Choroid plexus epithelial cell (primary cell): ENCODE measurements at regions not wholly inside any gene's neighbourhood (a gene's known extent, or its start where the extent isn't known, plus 50 kb on each side); places are given as distances from the start of the nearest gene placed in this dataset.
A peak's percentile ranks its signal among the peaks of the same experiment; 100 is the strongest.

Experiments used
- DNase-seq: peaks from one replicate; pipeline ENCODE4 v3.0.0-alpha.2; 2010; ENCODE audit warnings: low read depth
- H3K4me3 ChIP-seq: 2 replicates; pipeline ENCODE4 v1.5.1; 2011; ENCODE audit warnings: low read depth, mild to moderate bottlenecking, control low read depth, low read length, moderate library complexity
- TF ChIP-seq, protein P1 (sequence below): conservative IDR thresholded peaks from 2 replicates; pipeline ENCODE4 v1.5.1; 2011; ENCODE audit warnings: low read depth, mild to moderate bottlenecking, control low read depth, inconsistent platforms, low read length, moderate library complexity

DNA sequence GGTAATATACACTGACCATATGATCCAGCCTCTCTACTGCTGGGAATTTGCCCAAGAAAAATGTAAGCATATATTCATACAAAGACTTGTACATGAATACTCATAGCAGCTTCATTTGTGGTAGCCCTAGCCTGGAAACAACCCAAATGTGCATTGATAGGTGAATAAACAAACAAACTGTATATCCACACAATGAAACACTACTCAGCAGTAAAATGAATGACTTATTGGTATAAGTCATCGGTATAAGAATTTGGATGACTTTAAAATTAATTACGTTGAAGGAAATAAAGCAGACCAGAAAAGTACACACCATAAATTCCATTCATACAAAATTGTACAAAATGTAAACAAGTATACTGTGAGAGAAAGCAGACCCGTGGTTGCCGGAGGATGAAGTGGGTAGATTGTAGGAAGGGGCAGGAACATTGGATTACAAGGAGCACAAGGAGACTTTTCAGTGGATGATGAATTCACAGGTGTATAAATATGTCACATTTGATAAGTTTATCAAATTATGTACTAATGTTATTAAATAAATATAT, 376.7 kb downstream of the TDRD15 start:
- H3K4me3 ChIP-seq: no peak overlapping the region
- no peak for DNase-seq
- TF ChIP-seq, protein P1, sequence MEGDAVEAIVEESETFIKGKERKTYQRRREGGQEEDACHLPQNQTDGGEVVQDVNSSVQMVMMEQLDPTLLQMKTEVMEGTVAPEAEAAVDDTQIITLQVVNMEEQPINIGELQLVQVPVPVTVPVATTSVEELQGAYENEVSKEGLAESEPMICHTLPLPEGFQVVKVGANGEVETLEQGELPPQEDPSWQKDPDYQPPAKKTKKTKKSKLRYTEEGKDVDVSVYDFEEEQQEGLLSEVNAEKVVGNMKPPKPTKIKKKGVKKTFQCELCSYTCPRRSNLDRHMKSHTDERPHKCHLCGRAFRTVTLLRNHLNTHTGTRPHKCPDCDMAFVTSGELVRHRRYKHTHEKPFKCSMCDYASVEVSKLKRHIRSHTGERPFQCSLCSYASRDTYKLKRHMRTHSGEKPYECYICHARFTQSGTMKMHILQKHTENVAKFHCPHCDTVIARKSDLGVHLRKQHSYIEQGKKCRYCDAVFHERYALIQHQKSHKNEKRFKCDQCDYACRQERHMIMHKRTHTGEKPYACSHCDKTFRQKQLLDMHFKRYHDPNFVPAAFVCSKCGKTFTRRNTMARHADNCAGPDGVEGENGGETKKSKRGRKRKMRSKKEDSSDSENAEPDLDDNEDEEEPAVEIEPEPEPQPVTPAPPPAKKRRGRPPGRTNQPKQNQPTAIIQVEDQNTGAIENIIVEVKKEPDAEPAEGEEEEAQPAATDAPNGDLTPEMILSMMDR: no peak

DNA sequence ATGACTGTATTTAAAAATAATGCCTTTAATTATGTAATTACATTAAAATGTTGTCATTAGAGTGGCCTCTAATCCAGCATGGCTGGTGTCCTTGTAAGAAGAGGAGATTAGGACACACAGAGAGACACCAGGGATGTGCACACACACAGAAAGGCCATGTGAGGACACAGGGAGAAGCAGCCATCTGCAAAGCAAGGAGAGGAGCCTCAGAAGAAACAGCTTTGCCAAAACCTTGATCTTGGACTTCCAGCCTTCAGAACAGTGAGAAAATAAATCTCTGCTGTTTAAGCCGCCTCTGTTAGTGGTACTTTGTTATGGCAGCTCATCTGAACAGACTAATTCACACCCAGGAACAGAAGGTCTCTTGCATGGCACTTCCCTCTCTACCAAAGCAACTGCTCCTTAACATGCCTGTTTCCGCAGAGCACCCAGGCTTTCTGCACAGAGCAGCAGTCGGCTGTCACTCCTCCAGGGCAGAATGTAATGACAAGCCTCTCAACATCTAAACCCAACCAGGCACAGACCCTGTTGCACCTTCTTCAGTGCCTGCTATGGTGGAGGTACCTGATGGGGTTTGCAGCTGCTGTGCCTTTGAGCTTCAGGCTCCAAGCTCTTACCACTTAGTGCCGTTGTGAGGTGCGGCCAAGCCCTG, 377.7 kb downstream of the TDRD15 start:
- DNase-seq: no peak
- no peak overlapping the region for H3K4me3 ChIP-seq
- TF ChIP-seq, protein P1: no peak

DNA sequence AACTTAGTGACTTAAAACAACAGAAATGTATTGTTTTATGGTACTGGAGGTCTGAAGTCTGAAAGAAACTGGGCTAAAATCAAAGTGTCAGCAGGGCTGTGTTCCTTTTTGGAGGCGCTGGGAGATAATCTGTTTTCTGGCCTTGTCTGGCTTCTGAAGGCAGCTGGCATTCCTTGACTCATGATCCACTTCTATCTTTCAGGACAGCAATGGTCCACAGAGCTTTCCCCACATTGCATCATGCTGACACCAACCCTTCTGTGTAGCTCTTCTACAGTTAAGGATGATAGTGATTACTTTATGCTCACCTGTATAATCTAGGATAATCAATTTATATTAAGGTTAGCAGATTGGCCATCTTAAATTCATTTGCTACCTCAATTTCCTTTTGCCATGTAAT, 392.1 kb downstream of the TDRD15 start:
- no peak overlapping the region for H3K4me3 ChIP-seq
- TF ChIP-seq, protein P1: no peak
- peak; percentile 3 for DNase-seq

DNA sequence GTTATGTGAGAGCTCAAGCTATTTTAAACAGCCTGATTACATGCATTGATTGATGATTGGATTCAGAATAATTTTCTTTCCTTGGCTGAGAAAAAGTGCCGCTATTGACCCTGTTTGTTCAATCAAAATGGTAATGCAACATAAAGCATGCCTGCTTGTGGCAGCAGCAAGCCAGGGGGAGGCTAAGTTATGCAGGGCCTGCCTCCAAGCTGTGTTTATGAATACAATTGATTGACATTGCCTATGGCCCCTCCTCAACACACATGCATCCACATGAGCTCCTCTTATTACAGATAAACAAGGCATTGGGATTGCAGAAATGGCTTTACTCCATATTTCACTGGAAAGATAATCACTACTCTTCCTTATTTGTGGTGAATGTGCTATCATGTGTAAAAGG, 395.6 kb downstream of the TDRD15 start:
- no peak overlapping the region for H3K4me3 ChIP-seq
- no peak for DNase-seq
- TF ChIP-seq, protein P1: no peak

DNA sequence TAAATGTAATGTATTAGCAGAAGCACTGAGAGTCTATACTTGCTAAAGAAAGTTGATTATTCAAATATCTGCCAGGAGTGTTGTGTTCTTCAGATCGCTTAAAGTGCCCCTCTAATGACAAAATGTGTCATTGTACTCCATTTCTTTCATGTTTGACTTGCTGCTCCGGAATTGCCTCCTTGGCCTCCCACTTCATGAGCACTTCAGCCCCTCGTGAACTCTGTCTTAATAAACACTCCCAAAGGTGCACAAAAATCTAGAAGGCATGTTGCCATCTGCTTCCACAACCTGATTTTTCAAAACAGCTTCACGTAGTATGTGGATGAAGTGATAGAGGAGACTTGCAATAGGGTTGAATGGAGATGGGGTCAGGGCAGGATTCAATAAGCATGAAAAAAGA, 396.1 kb downstream of the TDRD15 start:
- TF ChIP-seq, protein P1: no peak
- no peak overlapping the region for H3K4me3 ChIP-seq
- no peak for DNase-seq

DNA sequence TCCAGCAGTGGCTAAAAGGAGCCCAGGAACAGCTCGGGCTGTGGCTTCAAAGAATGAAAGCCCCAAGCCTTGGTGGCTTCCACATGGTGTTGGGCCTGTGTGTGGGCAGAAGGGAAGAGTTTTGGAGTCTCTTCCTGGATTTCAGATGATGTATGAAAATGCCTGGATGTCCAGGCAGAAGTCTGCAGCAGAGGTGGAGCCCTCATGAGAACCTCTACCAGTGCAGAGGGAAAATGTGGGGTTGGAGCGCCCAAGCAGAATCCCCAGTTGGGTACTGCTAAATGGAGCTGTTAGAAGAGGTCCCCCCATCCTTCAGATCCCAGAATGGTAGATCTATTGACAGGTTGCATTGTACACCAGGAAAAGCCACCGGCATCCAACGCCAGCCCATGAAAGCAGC, 412.1 kb downstream of the TDRD15 start:
- no peak for DNase-seq
- H3K4me3 ChIP-seq: no peak overlapping the region
- TF ChIP-seq, protein P1: no peak

DNA sequence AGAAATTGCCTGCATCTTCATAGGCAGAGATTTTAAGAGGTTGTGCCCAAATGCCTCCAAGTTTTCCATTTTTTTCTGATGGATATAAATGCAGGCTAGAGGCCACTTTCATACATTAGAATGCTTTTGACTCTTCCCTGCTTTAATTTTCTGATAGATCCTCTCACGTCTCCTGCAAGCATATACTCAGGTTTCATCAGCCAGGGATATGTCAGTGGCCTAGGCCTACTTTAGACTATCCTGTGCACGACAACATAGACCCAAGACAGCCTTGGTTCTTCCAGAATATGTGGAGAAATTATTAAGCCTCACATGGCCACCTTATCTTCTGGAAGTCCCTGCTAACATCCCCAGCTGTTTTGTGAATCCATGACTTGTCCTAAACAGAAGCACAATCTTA, 415.9 kb downstream of the TDRD15 start:
- DNase-seq: no peak
- H3K4me3 ChIP-seq: no peak overlapping the region
- TF ChIP-seq, protein P1: no peak
